GM12878 (cell line): ENCODE measurements at regions not wholly inside any gene's neighbourhood (a gene's known extent, or its start where the extent isn't known, plus 50 kb on each side); places are given as distances from the start of the nearest gene placed in this dataset.

Experiments used
- ATAC-seq: fragments of 200-7000 bp; cut with Tn5 transposase; 3 replicates; pipeline ENCODE4 v1.9.1; 2020; ENCODE audit warnings: mild to moderate bottlenecking, moderate library complexity
- BruUV-seq: library from RNA; stranded (reverse); fragments of 400-500 nt; replicated peaks from 2 replicates; lab custom pipeline; 2021; lab: Mats Ljungman, UMichigan
- CTCF ChIA-PET: fragments of 300-600 bp; sonication (Branson Sonifier 250); formaldehyde crosslinking; extraction: SDS; loops from one replicate; lab custom pipeline; 2021; ENCODE audit warnings: inconsistent platforms; lab: Yijun Ruan, JAX
- POLR2A ChIA-PET: fragments of 350-600 bp; formaldehyde crosslinking; extraction: SDS; loops from one replicate; lab custom pipeline; 2021; ENCODE audit warnings: inconsistent platforms; lab: Charles Lee
- RAD21 ChIA-PET: fragments of 300-600 bp; sonication (Branson Sonifier 250); formaldehyde crosslinking; loops from one replicate; lab custom pipeline; 2023; ENCODE audit warnings: antibody characterized with exemption; ENCODE audit not compliant: unreplicated experiment; lab: Charles Lee
- SMC1A ChIA-PET: fragments of 300-600 bp; sonication (Branson Sonifier 250); formaldehyde crosslinking; loops from one replicate; lab custom pipeline; 2023; ENCODE audit not compliant: unreplicated experiment, uncharacterized antibody; lab: Charles Lee
- DNase-seq: peaks from one replicate; pipeline ENCODE4 v3.0.0-alpha.2; 2011; ENCODE audit warnings: low read depth, low spot score
- FAIRE-seq: peaks from 3 replicates; lab custom pipeline; 2011; peaks lifted over from hg19 to GRCh38; lab: Jason Lieb, UNC
- H2AFZ ChIP-seq: 2 replicates; pipeline ENCODE4 v1.6.0; 2011; ENCODE audit warnings: low read depth, low read length, control low read depth; ENCODE audit not compliant: control insufficient read depth
- H3K27ac ChIP-seq: 2 replicates; pipeline ENCODE4 v1.5.1; 2011; ENCODE audit warnings: control low read depth; ENCODE audit not compliant: control insufficient read depth, insufficient read depth
- H3K27me3 ChIP-seq, 2 experiments: replicated peaks in 1 of 2; 2 replicates each; pipeline versions ENCODE4 v1.6.0 to v1.6.1; 2011; ENCODE audit warnings: low read length in 1 of 2; ENCODE audit not compliant: control insufficient read depth in 2 of 2, insufficient read depth in 2 of 2
- H3K36me3 ChIP-seq, 2 experiments: 2 replicates each; pipeline ENCODE4 v1.5.1; 2011; ENCODE audit warnings: low read length in 1 of 2; ENCODE audit not compliant: control insufficient read depth in 2 of 2, insufficient read depth in 2 of 2
- H3K4me1 ChIP-seq: 2 replicates; pipeline ENCODE4 v1.6.1; 2011; ENCODE audit warnings: mild to moderate bottlenecking, low read length, moderate library complexity, mixed read lengths; ENCODE audit not compliant: control insufficient read depth, insufficient read depth
- H3K4me2 ChIP-seq: 2 replicates; pipeline ENCODE4 v1.6.0; 2011; ENCODE audit warnings: control low read depth; ENCODE audit not compliant: control insufficient read depth, insufficient read depth
- H3K4me3 ChIP-seq: fragments of 200-600 bp; sonication (generic); 2 replicates; pipeline ENCODE4 v1.5.1; 2016
- H3K79me2 ChIP-seq: 2 replicates; pipeline ENCODE4 v1.6.0; 2011; ENCODE audit warnings: low read length; ENCODE audit not compliant: control insufficient read depth, insufficient read depth
- H3K9ac ChIP-seq: 2 replicates; pipeline ENCODE4 v1.8.0; 2011; ENCODE audit warnings: low read length, control low read depth, mixed read lengths; ENCODE audit not compliant: control insufficient read depth, insufficient read depth
- H3K9me3 ChIP-seq: replicated peaks from 3 replicates; pipeline ENCODE4 v1.5.1; 2011; ENCODE audit warnings: mild to moderate bottlenecking, low read length; ENCODE audit not compliant: control insufficient read depth, insufficient read depth
- H4K20me1 ChIP-seq: 2 replicates; pipeline ENCODE4 v1.6.0; 2011; ENCODE audit not compliant: control insufficient read depth, insufficient read depth
- CHD1 ChIP-seq: IDR thresholded peaks from 2 replicates; pipeline ENCODE4 v1.6.1; 2012; ENCODE audit warnings: low read depth, low read length, improper control_type of control experiment
- CREB1 ChIP-seq: IDR thresholded peaks from 2 replicates; pipeline ENCODE4 v1.6.1; 2012; ENCODE audit warnings: low read depth, mild to moderate bottlenecking, inconsistent platforms
- CREM ChIP-seq: IDR thresholded peaks from 2 replicates; pipeline ENCODE4 v1.6.1; 2014; ENCODE audit warnings: antibody characterized with exemption, low read depth
- FOXK2 ChIP-seq: fragments of 450-650 bp; IDR thresholded peaks from 2 replicates; pipeline ENCODE4 v1.6.1; 2017; ENCODE audit warnings: mild to moderate bottlenecking, moderate library complexity
- HCFC1 ChIP-seq: fragments of 150-350 bp; IDR thresholded peaks from 2 replicates; pipeline ENCODE4 v1.6.1; 2014; ENCODE audit warnings: low read length
- MEF2B ChIP-seq: fragments of 450-650 bp; IDR thresholded peaks from 2 replicates; pipeline ENCODE4 v1.6.1; 2018; ENCODE audit warnings: mild to moderate bottlenecking, moderate library complexity; ENCODE audit not compliant: partially characterized antibody, poor library complexity, severe bottlenecking
- MYC ChIP-seq: IDR thresholded peaks from 2 replicates; pipeline ENCODE4 v1.6.1; 2011; ENCODE audit warnings: mild to moderate bottlenecking, low read length, moderate library complexity, inconsistent platforms; ENCODE audit not compliant: insufficient read depth, insufficient replicate concordance, insufficient read length, severe bottlenecking
- PML ChIP-seq: IDR thresholded peaks from 2 replicates; pipeline ENCODE4 v1.6.1; 2012; ENCODE audit warnings: low read length, inconsistent platforms
- WGBS: methylation state at CpG from one replicate; pipeline ENCODE4 v1.1.6; 2016; ENCODE audit warnings: low lambda C conversion rate; ENCODE audit not compliant: insufficient replicate concordance, insufficient coverage; ENCODE audit errors: missing lambda C conversion rate; 5-methylcytosine and 5-hydroxymethylcytosine counted together
- in situ Hi-C: fragments of 300-500 bp; cut with MboI; formaldehyde crosslinking; loops from 9 replicates; pipeline ENCODE4 v1.14.3; 2018; ENCODE audit warnings: mixed read lengths
- intact Hi-C: fragments of 100-400 bp; cut with micrococcal nuclease; formaldehyde crosslinking; loops from one replicate; pipeline ENCODE4 v1.14.2; 2022; ENCODE audit not compliant: unreplicated experiment
- TF ChIP-seq, protein P1 (sequence below): fragments of 450-650 bp; formaldehyde crosslinking; IDR thresholded peaks from 2 replicates; pipeline ENCODE4 v1.5.0; 2022; ENCODE audit warnings: mild to moderate bottlenecking, missing genetic modification characterization

DNA sequence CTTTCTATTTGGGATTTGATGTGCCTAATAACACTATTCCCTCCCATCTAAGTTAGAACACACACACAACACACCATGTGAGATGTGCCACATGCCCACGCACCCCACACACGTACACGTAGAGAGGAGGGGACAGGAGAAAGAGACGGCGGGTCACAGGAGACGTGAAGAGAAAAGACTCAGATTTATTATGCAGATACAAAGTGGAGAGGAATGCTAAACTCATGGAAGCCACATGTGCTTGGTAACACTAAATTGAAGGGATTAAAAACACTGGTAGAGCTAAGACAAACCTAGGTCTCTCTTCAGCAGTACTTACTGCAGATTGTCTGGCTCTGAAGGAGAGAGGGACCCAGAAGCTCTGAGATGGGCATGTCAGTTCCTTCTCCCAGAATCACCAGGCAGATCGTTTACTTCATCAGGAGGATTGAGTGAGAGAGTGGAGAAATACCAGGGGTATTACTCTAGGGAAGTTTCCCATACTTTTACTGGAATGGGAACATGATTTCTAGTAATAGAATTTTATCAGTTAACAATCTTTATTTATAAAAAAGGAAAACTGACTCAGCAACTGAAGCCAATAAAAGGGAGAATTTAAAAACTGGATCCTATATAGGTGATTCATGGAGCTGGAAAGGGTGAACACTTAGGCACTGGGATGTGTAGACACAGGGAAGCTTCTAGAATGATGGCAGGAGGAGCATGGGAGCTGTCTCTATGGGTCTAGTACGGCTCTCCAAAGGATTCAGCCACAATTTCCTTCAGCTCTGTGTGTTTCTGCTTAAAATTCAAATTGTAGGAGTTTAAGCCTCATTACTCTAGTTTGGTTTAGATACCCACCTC, 139.4 kb downstream of the MACIR start:
- Histone ChIP-seq H3K4me1 (no peaks in the 10 kb centered on the region), H3K36me3 (no peaks in the 10 kb centered on the region), H3K27ac (no peak overlapping the region), H3K4me3 (no peak overlapping the region), H3K79me2 (no peaks in the 10 kb centered on the region), H3K4me2 (no peak overlapping the region), H3K9ac (no peak overlapping the region), H3K9me3 (no peaks in the 10 kb centered on the region), H2AFZ (no peak overlapping the region), H4K20me1 (no peaks in the 10 kb centered on the region), H3K27me3 (peaks cover 0 to 2% of the 10 kb centered on the region in 2 experiments; a peak in 2 of 4 replicates)
- ChIA-PET CTCF (interaction anchor here (1.9 kb wide), 1 partner anchor 12 kb away, joined by 4 read pairs; no protein-coding TSS in a partner anchor), POLR2A (no interaction called here), SMC1A (no interaction called here), RAD21 (no interaction called here)
- in situ Hi-C loops, result no loop called here
- ATAC-seq (no peak), FAIRE-seq (no peak), DNase-seq (no peak)
- no peak for TF ChIP-seq CREM
- WGBS, result 48% methylated on average over 8 of the region's 8 CpGs
- no TSS peak for BruUV-seq
- intact Hi-C loops, result no loop called here

DNA sequence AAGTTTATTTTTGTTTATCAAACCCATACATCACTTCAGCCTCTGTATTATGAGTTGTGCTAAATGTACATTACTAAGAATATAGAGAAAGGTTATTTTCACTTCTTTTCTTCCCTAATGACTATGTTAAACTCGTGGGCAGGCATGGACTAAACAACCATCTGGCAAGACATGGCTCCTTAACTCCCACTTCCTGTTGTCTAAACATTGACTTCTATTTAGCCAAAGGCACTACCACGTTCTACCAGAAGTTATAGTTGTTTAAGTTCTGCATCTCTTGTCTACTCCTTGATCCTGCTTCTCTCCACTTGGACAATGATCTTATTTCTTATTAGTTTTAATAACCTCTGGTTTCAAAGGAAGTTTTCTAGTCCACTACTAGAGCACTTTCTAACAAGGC, 136.1 kb downstream of the MACIR start:
- WGBS, result 0% methylated on average over 2 of the region's 2 CpGs
- no peaks in the 10 kb centered on the region for H3K9me3 ChIP-seq
- H3K27me3 ChIP-seq, result peaks cover 0 to 2% of the 10 kb centered on the region in 2 experiments; a peak in 1 of 4 replicates
- ChIA-PET SMC1A (no interaction called here), POLR2A (interaction anchor here (0.5 kb wide), 1 partner anchor 195 kb away, joined by 3 read pairs; no protein-coding TSS in a partner anchor), CTCF (no interaction called here), RAD21 (no interaction called here)
- in situ Hi-C loops, result no loop called here
- BruUV-seq, result no TSS peak
- H3K4me1 ChIP-seq, result no peaks in the 10 kb centered on the region
- no peaks in the 10 kb centered on the region for H3K79me2 ChIP-seq
- H4K20me1 ChIP-seq, result no peaks in the 10 kb centered on the region
- no peak for TF ChIP-seq MEF2B
- TF ChIP-seq, protein P1, sequence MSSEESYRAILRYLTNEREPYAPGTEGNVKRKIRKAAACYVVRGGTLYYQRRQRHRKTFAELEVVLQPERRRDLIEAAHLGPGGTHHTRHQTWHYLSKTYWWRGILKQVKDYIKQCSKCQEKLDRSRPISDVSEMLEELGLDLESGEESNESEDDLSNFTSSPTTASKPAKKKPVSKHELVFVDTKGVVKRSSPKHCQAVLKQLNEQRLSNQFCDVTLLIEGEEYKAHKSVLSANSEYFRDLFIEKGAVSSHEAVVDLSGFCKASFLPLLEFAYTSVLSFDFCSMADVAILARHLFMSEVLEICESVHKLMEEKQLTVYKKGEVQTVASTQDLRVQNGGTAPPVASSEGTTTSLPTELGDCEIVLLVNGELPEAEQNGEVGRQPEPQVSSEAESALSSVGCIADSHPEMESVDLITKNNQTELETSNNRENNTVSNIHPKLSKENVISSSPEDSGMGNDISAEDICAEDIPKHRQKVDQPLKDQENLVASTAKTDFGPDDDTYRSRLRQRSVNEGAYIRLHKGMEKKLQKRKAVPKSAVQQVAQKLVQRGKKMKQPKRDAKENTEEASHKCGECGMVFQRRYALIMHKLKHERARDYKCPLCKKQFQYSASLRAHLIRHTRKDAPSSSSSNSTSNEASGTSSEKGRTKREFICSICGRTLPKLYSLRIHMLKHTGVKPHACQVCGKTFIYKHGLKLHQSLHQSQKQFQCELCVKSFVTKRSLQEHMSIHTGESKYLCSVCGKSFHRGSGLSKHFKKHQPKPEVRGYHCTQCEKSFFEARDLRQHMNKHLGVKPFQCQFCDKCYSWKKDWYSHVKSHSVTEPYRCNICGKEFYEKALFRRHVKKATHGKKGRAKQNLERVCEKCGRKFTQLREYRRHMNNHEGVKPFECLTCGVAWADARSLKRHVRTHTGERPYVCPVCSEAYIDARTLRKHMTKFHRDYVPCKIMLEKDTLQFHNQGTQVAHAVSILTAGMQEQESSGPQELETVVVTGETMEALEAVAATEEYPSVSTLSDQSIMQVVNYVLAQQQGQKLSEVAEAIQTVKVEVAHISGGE (CRISPR knock-in tag), result no peak
- no peak for TF ChIP-seq FOXK2
- TF ChIP-seq MYC, result no peak
- TF ChIP-seq CHD1, result no peak
- no peak for TF ChIP-seq HCFC1
- no peak for TF ChIP-seq PML
- no peak for TF ChIP-seq CREB1
- H3K4me3 ChIP-seq, result no peak overlapping the region
- no peak overlapping the region for H3K4me2 ChIP-seq
- intact Hi-C loops, result no loop called here
- ATAC-seq (peak; percentile 42; the same call in 2 of the 3 replicates), FAIRE-seq (no peak), DNase-seq (no peak)
- H3K36me3 ChIP-seq, result no peaks in the 10 kb centered on the region
- no peak overlapping the region for H3K27ac ChIP-seq
- no peak overlapping the region for H3K9ac ChIP-seq
- H2AFZ ChIP-seq, result no peak overlapping the region
